ENCODE measurements at regions not wholly inside any gene's neighbourhood (a gene's known extent, or its start where the extent isn't known, plus 50 kb on each side); places are given as distances from the start of the nearest gene placed in this dataset.
"Not testable (repeated sequence)": the region's sequence is repeated elsewhere in the genome, so short reads cannot be mapped to it uniquely, and the experiment has no call there.

GRCh38 chrX:41984628-41985027, 61.3 kb upstream of the CASK start:
- DNase-seq (ENCODE audit: low read depth) = no peak

- no peak for DNase-seq (ENCODE audit: low read depth)
Observed at GRCh38 chrX:41982953-41983352, 59.6 kb upstream of the CASK start.

- no peak for DNase-seq (ENCODE audit: low read depth)
Observed at GRCh38 chrX:41981481-41982013, 58.2 kb upstream of the CASK start.

GRCh38 chrX:41974677-41975076, 51.3 kb upstream of the CASK start:
- not testable (repeated sequence) for DNase-seq (ENCODE audit: low read depth)

GRCh38 chrX:41973208-41973607, 49.9 kb upstream of the CASK start:
- no peak for DNase-seq (ENCODE audit: low read depth)
